Activated naive CD8-positive, alpha-beta T cell treated with anti-CD3 and anti-CD28 coated beads for 36 hours (primary cell): ENCODE measurements at regions not wholly inside any gene's neighbourhood (a gene's known extent, or its start where the extent isn't known, plus 50 kb on each side); places are given as distances from the start of the nearest gene placed in this dataset.

Source experiments
- DNase-seq: peaks from one replicate; pipeline ENCODE4 v3.0.0; 2021
- H3K27ac Mint-ChIP-seq: one replicate; pipeline ENCODE4 v1.8.0; 2022; ENCODE audit warnings: mild to moderate bottlenecking, moderate library complexity, mixed read lengths
- H3K27me3 Mint-ChIP-seq: one replicate; pipeline ENCODE4 v1.8.0; 2022; ENCODE audit warnings: mild to moderate bottlenecking, mixed read lengths
- H3K36me3 Mint-ChIP-seq: one replicate; pipeline ENCODE4 v1.8.0; 2021; ENCODE audit warnings: mild to moderate bottlenecking, mixed read lengths
- H3K4me1 Mint-ChIP-seq: one replicate; pipeline ENCODE4 v1.8.0; 2021; ENCODE audit warnings: mixed read lengths
- H3K4me3 Mint-ChIP-seq: one replicate; pipeline ENCODE4 v1.8.0; 2022; ENCODE audit warnings: mild to moderate bottlenecking, moderate library complexity, mixed read lengths
- H3K9me3 Mint-ChIP-seq: one replicate; pipeline ENCODE4 v1.8.0; 2022; ENCODE audit warnings: mixed read lengths

GRCh38 chr21:25362375-25363267, 244.7 kb downstream of the MRPL39 start:
- peaks cover 11% of the 10 kb centered on the region for H3K4me1 Mint-ChIP-seq
- no peaks in the 10 kb centered on the region for H3K9me3 Mint-ChIP-seq
- peak overlapping the region; percentile 1 for H3K27ac Mint-ChIP-seq
- no peak for DNase-seq
- H3K27me3 Mint-ChIP-seq = peaks cover 13% of the 10 kb centered on the region
- H3K4me3 Mint-ChIP-seq = no peak overlapping the region
- H3K36me3 Mint-ChIP-seq = peaks cover 4% of the 10 kb centered on the region

- peaks cover 13% of the 10 kb centered on the region for H3K27me3 Mint-ChIP-seq
- H3K36me3 Mint-ChIP-seq = peaks cover 4% of the 10 kb centered on the region
- H3K27ac Mint-ChIP-seq = no peak overlapping the region
- no peaks in the 10 kb centered on the region for H3K9me3 Mint-ChIP-seq
- peaks cover 18% of the 10 kb centered on the region for H3K4me1 Mint-ChIP-seq
- H3K4me3 Mint-ChIP-seq = no peak overlapping the region
- DNase-seq = no peak
Measured at GRCh38 chr21:25361765-25362164, 245.5 kb downstream of the MRPL39 start.

GRCh38 chr21:25361097-25361496, 246.2 kb downstream of the MRPL39 start:
- peaks cover 22% of the 10 kb centered on the region for H3K4me1 Mint-ChIP-seq
- H3K27me3 Mint-ChIP-seq = peaks cover 13% of the 10 kb centered on the region
- no peak overlapping the region for H3K4me3 Mint-ChIP-seq
- H3K27ac Mint-ChIP-seq = no peak overlapping the region
- no peaks in the 10 kb centered on the region for H3K9me3 Mint-ChIP-seq
- DNase-seq = no peak
- peaks cover 4% of the 10 kb centered on the region for H3K36me3 Mint-ChIP-seq

GRCh38 chr21:25360593-25360992, 246.7 kb downstream of the MRPL39 start:
- H3K9me3 Mint-ChIP-seq = no peaks in the 10 kb centered on the region
- no peak overlapping the region for H3K4me3 Mint-ChIP-seq
- no peak for DNase-seq
- H3K4me1 Mint-ChIP-seq = peaks cover 22% of the 10 kb centered on the region
- peaks cover 4% of the 10 kb centered on the region for H3K36me3 Mint-ChIP-seq
- H3K27ac Mint-ChIP-seq = no peak overlapping the region
- peaks cover 14% of the 10 kb centered on the region for H3K27me3 Mint-ChIP-seq

- no peak for DNase-seq
- H3K36me3 Mint-ChIP-seq = peaks cover 4% of the 10 kb centered on the region
- H3K27ac Mint-ChIP-seq = no peak overlapping the region
- H3K27me3 Mint-ChIP-seq = peaks cover 18% of the 10 kb centered on the region
- H3K4me1 Mint-ChIP-seq = peaks cover 22% of the 10 kb centered on the region
- H3K4me3 Mint-ChIP-seq = no peak overlapping the region
- peaks cover 2% of the 10 kb centered on the region for H3K9me3 Mint-ChIP-seq
Measured at GRCh38 chr21:25359724-25360123, 247.6 kb downstream of the MRPL39 start.

GRCh38 chr21:25350056-25350455, 257.2 kb downstream of the MRPL39 start:
- Mint-ChIP-seq H3K27me3 (peaks cover 47% of the 10 kb centered on the region), H3K4me1 (peaks cover 3% of the 10 kb centered on the region), H3K36me3 (no peaks in the 10 kb centered on the region), H3K27ac (no peak overlapping the region), H3K9me3 (peaks cover 5% of the 10 kb centered on the region), H3K4me3 (no peak overlapping the region)
- DNase-seq = peak; percentile 24

GRCh38 chr21:25343774-25344545, 263.3 kb downstream of the MRPL39 start:
- Mint-ChIP-seq H3K27ac (no peak overlapping the region), H3K4me1 (no peaks in the 10 kb centered on the region)

GRCh38 chr21:25342816-25343215, 264.5 kb downstream of the MRPL39 start:
- no peaks in the 10 kb centered on the region for H3K4me1 Mint-ChIP-seq
- peaks cover 45% of the 10 kb centered on the region for H3K27me3 Mint-ChIP-seq
- no peak overlapping the region for H3K27ac Mint-ChIP-seq
- H3K9me3 Mint-ChIP-seq = peaks cover 3% of the 10 kb centered on the region
- H3K36me3 Mint-ChIP-seq = no peaks in the 10 kb centered on the region
- no peak overlapping the region for H3K4me3 Mint-ChIP-seq
- no peak for DNase-seq

More at GRCh38 chr21:25343774-25344545, 263.3 kb downstream of the MRPL39 start:
- no peak for DNase-seq
- peaks cover 5% of the 10 kb centered on the region for H3K9me3 Mint-ChIP-seq
- H3K36me3 Mint-ChIP-seq = no peaks in the 10 kb centered on the region
- H3K4me3 Mint-ChIP-seq = no peak overlapping the region
- peaks cover 51% of the 10 kb centered on the region for H3K27me3 Mint-ChIP-seq

- Mint-ChIP-seq H3K27ac (no peak overlapping the region), H3K4me1 (no peaks in the 10 kb centered on the region)
- DNase-seq = no peak
Measured at GRCh38 chr21:25341981-25342380, 265.3 kb downstream of the MRPL39 start.

GRCh38 chr21:25338415-25338814, 268.9 kb downstream of the MRPL39 start:
- Mint-ChIP-seq H3K4me3 (no peak overlapping the region), H3K9me3 (no peaks in the 10 kb centered on the region), H3K4me1 (no peaks in the 10 kb centered on the region), H3K27ac (no peak overlapping the region), H3K36me3 (no peaks in the 10 kb centered on the region), H3K27me3 (peaks cover 22% of the 10 kb centered on the region)
- DNase-seq = no peak

More at GRCh38 chr21:25341981-25342380, 265.3 kb downstream of the MRPL39 start:
- no peak overlapping the region for H3K4me3 Mint-ChIP-seq
- peaks cover 38% of the 10 kb centered on the region for H3K27me3 Mint-ChIP-seq
- no peaks in the 10 kb centered on the region for H3K9me3 Mint-ChIP-seq
- H3K36me3 Mint-ChIP-seq = no peaks in the 10 kb centered on the region

GRCh38 chr21:25334046-25334730, 273.1 kb downstream of the MRPL39 start:
- H3K27ac Mint-ChIP-seq = no peak overlapping the region
- H3K9me3 Mint-ChIP-seq = no peaks in the 10 kb centered on the region
- H3K4me3 Mint-ChIP-seq = no peak overlapping the region
- H3K4me1 Mint-ChIP-seq = no peaks in the 10 kb centered on the region
- DNase-seq = no peak
- H3K27me3 Mint-ChIP-seq = peaks cover 3% of the 10 kb centered on the region
- H3K36me3 Mint-ChIP-seq = no peaks in the 10 kb centered on the region

- Mint-ChIP-seq H3K27me3 (peaks cover 6% of the 10 kb centered on the region), H3K4me3 (no peak overlapping the region), H3K36me3 (no peaks in the 10 kb centered on the region), H3K27ac (no peak overlapping the region), H3K4me1 (no peaks in the 10 kb centered on the region), H3K9me3 (no peaks in the 10 kb centered on the region)
- no peak for DNase-seq
Measured at GRCh38 chr21:25331286-25331685, 276.0 kb downstream of the MRPL39 start.

- Mint-ChIP-seq H3K9me3 (no peaks in the 10 kb centered on the region), H3K4me1 (no peaks in the 10 kb centered on the region), H3K27me3 (peaks cover 6% of the 10 kb centered on the region), H3K4me3 (no peak overlapping the region), H3K36me3 (no peaks in the 10 kb centered on the region), H3K27ac (no peak overlapping the region)
- no peak for DNase-seq
Measured at GRCh38 chr21:25330266-25330665, 277.0 kb downstream of the MRPL39 start.

GRCh38 chr21:25329227-25329825, 278.0 kb downstream of the MRPL39 start:
- Mint-ChIP-seq H3K4me1 (no peaks in the 10 kb centered on the region), H3K9me3 (no peaks in the 10 kb centered on the region), H3K4me3 (no peak overlapping the region), H3K27ac (no peak overlapping the region), H3K27me3 (peaks cover 5% of the 10 kb centered on the region), H3K36me3 (no peaks in the 10 kb centered on the region)
- DNase-seq = no peak

- no peak for DNase-seq
- H3K4me3 Mint-ChIP-seq = no peak overlapping the region
- H3K4me1 Mint-ChIP-seq = no peaks in the 10 kb centered on the region
- H3K36me3 Mint-ChIP-seq = no peaks in the 10 kb centered on the region
- H3K27ac Mint-ChIP-seq = no peak overlapping the region
- H3K9me3 Mint-ChIP-seq = no peaks in the 10 kb centered on the region
- peaks cover 6% of the 10 kb centered on the region for H3K27me3 Mint-ChIP-seq
Measured at GRCh38 chr21:25328736-25329135, 278.5 kb downstream of the MRPL39 start.
